ENCODE measurements at regions not wholly inside any gene's neighbourhood (a gene's known extent, or its start where the extent isn't known, plus 50 kb on each side); places are given as distances from the start of the nearest gene placed in this dataset.
"Not testable (repeated sequence)": the region's sequence is repeated elsewhere in the genome, so short reads cannot be mapped to it uniquely, and the experiment has no call there.

DNA sequence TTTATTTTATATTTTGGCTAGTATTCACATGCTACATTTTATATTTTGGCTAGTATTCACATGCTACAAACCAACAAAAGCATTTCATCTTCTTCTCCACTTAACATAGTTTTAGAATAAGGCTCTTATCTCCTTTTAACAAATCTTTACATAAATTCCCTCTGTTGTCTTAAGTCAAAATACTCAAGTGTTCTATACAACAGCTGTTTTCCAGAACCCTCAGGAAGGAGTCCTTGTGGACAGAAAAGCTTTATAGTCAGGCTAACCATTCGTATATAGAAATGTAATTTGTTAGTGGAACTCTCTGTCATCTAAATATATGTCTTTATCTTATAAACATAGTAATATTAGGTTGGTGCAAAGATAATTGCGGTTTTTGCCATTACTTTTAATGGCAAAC is 191.0 kb upstream of the FLRT2 start:
- no peak for FAIRE-seq
- TF ChIP-seq PAX5 (IDR thresholded peaks at IDR 0.05; ENCODE audit: insufficient read depth, low read length, severe bottlenecking) = no peak
- no peak for TF ChIP-seq SPI1 (IDR thresholded peaks at IDR 0.05; ENCODE audit: low read depth, low read length)
- TF ChIP-seq POU2F2 (IDR thresholded peaks at IDR 0.05; ENCODE audit: low read depth, low read length) = no peak
- TF ChIP-seq POLR2A (IDR thresholded peaks at IDR 0.05; ENCODE audit: low read depth, low read length) = no peak
- DNase-seq (ENCODE audit: insufficient read length, low spot score) = no peak

DNA sequence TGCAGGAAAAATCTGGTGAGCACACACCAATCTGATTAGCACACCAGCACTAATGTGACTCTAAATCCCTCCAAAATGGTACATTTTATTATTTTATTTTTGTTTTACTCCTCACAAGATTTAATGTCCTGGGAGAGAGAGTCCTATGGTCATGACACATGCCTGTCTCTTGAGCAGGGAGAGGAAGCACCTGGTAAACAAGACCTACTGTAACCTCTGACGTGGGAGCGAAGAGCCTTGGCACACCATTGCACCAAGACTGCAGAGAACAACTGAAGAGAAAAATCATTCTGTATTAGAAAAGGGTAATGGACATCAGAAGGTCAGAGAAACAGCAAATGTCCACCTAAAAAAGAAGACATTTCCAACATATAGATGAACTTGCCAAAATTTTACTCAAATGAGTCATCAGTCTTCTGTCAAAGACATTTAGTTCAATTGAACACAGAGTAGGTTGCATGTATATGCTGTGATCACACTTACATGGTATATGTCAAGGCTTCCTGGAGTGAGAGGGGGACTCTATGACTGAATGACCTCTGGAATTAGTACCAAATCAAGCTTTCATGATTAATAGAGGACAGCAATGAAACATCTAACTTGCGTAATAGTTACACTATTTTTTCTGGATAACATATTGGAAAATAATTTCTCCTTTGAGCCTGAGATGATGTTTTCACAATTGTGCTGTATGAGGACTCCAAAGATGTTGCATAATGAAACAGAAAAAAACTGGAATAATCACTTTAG is 186.9 kb upstream of the FLRT2 start:
- DNase-seq (ENCODE audit: insufficient read length, low spot score) (no peak), FAIRE-seq (no peak)
- no peak for TF ChIP-seq POLR2AphosphoS5 (IDR thresholded peaks at IDR 0.05; ENCODE audit: low read depth, low read length)
- no peak for TF ChIP-seq TAF1 (IDR thresholded peaks at IDR 0.05; ENCODE audit: low read depth, low read length)
- TF ChIP-seq PAX5 (IDR thresholded peaks at IDR 0.05; ENCODE audit: insufficient read depth, low read length, severe bottlenecking) = no peak
- TF ChIP-seq POU2F2 (IDR thresholded peaks at IDR 0.05; ENCODE audit: low read depth, low read length) = no peak
- no peak for TF ChIP-seq POLR2A (IDR thresholded peaks at IDR 0.05; ENCODE audit: low read depth, low read length)
- no peak for TF ChIP-seq SPI1 (IDR thresholded peaks at IDR 0.05; ENCODE audit: low read depth, low read length)

DNA sequence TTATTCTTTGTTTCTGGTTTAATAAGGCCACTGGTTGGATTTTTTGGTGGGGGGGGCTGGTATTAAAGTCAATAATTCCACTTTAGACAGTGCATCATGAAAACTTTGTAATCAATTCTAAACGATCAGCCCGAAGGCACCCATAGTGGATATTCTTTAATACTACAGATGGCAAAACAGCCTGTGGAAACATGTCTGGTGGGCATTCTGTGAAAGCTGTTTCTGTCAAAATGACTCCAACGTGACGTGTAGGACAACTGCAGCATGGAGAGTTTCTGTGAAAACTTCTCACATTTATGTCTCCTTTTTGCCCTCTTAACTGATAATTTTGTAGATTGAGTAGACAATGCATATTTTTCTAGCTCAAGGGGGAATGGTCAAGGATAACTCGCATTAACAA is 185.8 kb upstream of the FLRT2 start:
- DNase-seq (ENCODE audit: insufficient read length, low spot score) (no peak), FAIRE-seq (no peak)
- TF ChIP-seq SPI1 (IDR thresholded peaks at IDR 0.05; ENCODE audit: low read depth, low read length) (no peak), POLR2AphosphoS5 (IDR thresholded peaks at IDR 0.05; ENCODE audit: low read depth, low read length) (no peak), POU2F2 (IDR thresholded peaks at IDR 0.05; ENCODE audit: low read depth, low read length) (no peak), PAX5 (IDR thresholded peaks at IDR 0.05; ENCODE audit: insufficient read depth, low read length, severe bottlenecking) (no peak), TAF1 (IDR thresholded peaks at IDR 0.05; ENCODE audit: low read depth, low read length) (no peak), POLR2A (IDR thresholded peaks at IDR 0.05; ENCODE audit: low read depth, low read length) (no peak)

DNA sequence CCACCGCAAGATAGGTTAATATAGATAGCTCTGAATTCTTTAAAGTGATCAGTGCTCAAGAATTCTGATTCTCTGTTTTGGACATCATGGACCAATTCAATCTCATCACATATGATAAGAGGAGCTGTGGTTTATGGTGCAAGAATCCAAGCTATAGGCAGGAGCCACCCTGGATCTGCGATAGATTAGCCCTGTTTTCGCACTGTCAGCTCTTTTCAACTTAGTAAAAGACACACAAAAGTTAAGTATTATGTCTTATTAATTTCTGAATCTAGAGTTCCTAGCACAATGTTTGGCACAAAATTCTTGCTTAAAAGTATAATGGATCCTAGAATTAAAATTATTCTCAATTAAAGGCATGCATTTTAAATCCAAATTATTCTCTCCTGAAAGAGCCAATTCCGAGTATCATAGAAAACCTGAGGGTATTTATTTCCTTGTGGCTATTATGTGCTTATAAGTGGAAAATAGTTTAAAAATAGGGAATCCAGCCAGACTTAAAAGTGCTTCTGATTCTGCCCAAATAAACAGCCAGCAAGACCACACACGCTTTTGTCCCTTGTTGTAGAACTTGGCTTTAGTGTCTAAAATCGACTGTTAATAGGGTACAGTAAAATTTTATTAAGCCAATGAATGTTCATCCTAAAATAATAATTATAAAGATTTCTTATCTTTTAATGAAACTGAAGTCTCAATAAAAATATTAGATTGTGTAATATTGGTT is 184.9 kb upstream of the FLRT2 start:
- TF ChIP-seq POLR2AphosphoS5 (IDR thresholded peaks at IDR 0.05; ENCODE audit: low read depth, low read length) (no peak), TAF1 (IDR thresholded peaks at IDR 0.05; ENCODE audit: low read depth, low read length) (no peak), SPI1 (IDR thresholded peaks at IDR 0.05; ENCODE audit: low read depth, low read length) (no peak), POLR2A (IDR thresholded peaks at IDR 0.05; ENCODE audit: low read depth, low read length) (no peak), PAX5 (IDR thresholded peaks at IDR 0.05; ENCODE audit: insufficient read depth, low read length, severe bottlenecking) (no peak), POU2F2 (IDR thresholded peaks at IDR 0.05; ENCODE audit: low read depth, low read length) (no peak)
- DNase-seq (ENCODE audit: insufficient read length, low spot score) (no peak), FAIRE-seq (no peak)

DNA sequence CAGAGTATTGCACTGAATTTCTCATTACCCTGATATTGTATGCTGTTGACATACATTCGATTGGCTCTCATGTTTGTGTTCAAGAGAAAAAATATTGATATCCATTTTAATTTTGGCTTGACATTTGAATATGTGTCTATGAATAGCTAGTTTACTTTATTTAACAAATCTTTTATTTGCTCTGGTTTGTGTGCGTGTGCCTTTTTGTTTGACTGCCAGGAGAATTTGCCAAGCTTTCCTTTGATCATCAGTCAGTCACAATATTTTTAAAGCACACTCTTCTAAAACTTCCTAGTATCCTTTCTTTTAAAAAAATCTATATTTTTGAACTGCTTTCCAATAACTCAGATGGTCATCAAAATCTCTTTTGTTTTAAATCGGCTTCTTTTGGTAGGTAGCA is 179.3 kb upstream of the FLRT2 start:
- DNase-seq (ENCODE audit: insufficient read length, low spot score) (no peak), FAIRE-seq (no peak)
- TF ChIP-seq POLR2A (IDR thresholded peaks at IDR 0.05; ENCODE audit: low read depth, low read length) (no peak), SPI1 (IDR thresholded peaks at IDR 0.05; ENCODE audit: low read depth, low read length) (no peak), PAX5 (IDR thresholded peaks at IDR 0.05; ENCODE audit: insufficient read depth, low read length, severe bottlenecking) (no peak), POLR2AphosphoS5 (IDR thresholded peaks at IDR 0.05; ENCODE audit: low read depth, low read length) (no peak), TAF1 (IDR thresholded peaks at IDR 0.05; ENCODE audit: low read depth, low read length) (no peak), POU2F2 (IDR thresholded peaks at IDR 0.05; ENCODE audit: low read depth, low read length) (no peak)

DNA sequence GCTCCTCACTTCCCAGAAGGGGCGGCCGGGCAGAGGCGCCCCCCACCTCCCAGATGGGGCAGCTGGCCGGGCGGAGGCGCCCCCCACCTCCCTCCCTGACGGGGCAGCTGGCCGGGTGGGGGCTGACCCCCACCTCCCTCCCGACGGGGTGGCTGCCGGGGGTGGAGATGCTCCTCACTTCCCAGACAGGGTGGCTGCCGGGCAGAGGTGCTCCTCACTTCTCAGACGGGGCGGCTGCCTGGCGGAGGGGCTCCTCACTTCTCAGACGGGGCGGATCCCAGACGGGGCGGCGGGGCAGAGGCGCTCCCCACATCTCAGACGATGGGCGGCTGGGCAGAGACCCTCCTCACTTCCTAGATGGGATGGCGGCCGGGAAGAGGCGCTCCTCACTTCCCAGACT is 177.4 kb upstream of the FLRT2 start:
- FAIRE-seq; DNase-seq (ENCODE audit: insufficient read length, low spot score): not testable (repeated sequence)

DNA sequence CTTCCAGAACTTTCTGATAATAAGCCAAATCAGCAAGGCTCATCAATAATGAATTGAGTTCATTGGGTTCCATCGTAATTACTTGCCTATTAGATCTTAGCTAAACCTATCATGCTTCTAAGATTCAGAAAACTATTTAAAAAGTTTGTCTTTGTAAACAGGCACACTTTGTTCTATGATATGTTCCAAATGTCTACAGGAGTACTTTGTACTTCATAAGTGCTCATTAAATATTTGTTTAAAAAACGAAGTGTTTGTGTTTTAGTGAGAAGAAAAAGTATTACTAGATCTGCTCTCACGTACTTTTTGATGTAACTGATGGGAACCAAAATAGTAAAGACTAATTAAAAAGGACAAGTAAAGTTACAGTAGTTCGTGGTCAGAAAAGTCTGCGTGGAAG is 172.8 kb upstream of the FLRT2 start:
- FAIRE-seq = no peak
- TF ChIP-seq POU2F2 (IDR thresholded peaks at IDR 0.05; ENCODE audit: low read depth, low read length) (no peak), POLR2A (IDR thresholded peaks at IDR 0.05; ENCODE audit: low read depth, low read length) (no peak), TAF1 (IDR thresholded peaks at IDR 0.05; ENCODE audit: low read depth, low read length) (no peak), PAX5 (IDR thresholded peaks at IDR 0.05; ENCODE audit: insufficient read depth, low read length, severe bottlenecking) (no peak), SPI1 (IDR thresholded peaks at IDR 0.05; ENCODE audit: low read depth, low read length) (no peak), POLR2AphosphoS5 (IDR thresholded peaks at IDR 0.05; ENCODE audit: low read depth, low read length) (no peak)
- no peak for DNase-seq (ENCODE audit: insufficient read length, low spot score)

DNA sequence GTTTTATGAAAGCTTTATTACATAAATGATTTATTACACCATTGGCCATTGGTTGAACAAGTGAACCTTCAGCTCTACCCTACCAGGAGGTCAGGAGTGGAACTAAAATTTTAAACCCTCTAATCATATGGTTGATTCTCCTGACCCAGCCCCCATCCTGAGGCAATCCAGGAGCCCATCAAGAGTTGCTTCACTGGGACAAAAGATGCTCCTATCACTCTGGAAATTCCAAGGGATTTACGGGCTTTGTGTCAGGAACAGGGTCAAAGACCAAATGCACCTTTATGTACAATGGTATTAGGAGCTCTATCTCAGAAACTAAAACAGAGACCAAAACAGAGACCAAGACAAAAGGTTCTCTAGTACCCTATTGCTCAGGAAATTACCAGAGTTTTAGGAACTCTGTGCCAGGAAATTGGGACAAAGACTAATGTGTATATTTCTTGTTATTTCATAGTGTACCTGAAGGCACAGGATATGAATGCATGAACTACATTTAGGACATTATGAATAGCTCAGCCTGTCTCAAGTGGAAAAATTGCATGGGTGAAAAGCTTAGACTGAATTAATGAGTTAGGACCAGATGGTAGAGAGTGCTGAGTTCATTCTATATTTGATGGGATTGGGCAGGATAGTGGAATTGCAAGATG is 171.7 kb upstream of the FLRT2 start:
- no peak for FAIRE-seq
- TF ChIP-seq SPI1 (IDR thresholded peaks at IDR 0.05; ENCODE audit: low read depth, low read length) = no peak
- no peak for TF ChIP-seq POLR2A (IDR thresholded peaks at IDR 0.05; ENCODE audit: low read depth, low read length)
- no peak for TF ChIP-seq POLR2AphosphoS5 (IDR thresholded peaks at IDR 0.05; ENCODE audit: low read depth, low read length)
- no peak for TF ChIP-seq TAF1 (IDR thresholded peaks at IDR 0.05; ENCODE audit: low read depth, low read length)
- no peak for TF ChIP-seq PAX5 (IDR thresholded peaks at IDR 0.05; ENCODE audit: insufficient read depth, low read length, severe bottlenecking)
- TF ChIP-seq POU2F2 (IDR thresholded peaks at IDR 0.05; ENCODE audit: low read depth, low read length) = no peak

DNA sequence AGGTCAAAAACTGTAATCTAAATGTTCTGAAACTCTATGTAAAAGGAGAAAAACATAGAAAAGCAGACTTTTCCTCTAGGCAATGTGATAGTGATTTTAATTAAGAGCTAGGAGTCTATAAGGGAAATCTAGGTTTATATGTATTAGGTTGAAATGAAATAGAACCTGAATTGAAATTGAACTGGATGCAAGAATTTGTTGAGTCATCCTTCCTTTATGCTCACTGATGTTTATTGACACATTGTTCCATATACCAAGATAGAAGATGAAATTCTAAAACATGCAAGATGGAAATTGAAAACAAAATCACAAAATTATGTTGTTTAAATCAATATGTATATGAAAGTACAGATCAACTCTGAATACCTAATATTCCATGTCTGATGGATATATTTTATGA is 170.4 kb upstream of the FLRT2 start:
- TF ChIP-seq POLR2AphosphoS5 (IDR thresholded peaks at IDR 0.05; ENCODE audit: low read depth, low read length) (no peak), POLR2A (IDR thresholded peaks at IDR 0.05; ENCODE audit: low read depth, low read length) (no peak), POU2F2 (IDR thresholded peaks at IDR 0.05; ENCODE audit: low read depth, low read length) (no peak), SPI1 (IDR thresholded peaks at IDR 0.05; ENCODE audit: low read depth, low read length) (no peak), PAX5 (IDR thresholded peaks at IDR 0.05; ENCODE audit: insufficient read depth, low read length, severe bottlenecking) (no peak), TAF1 (IDR thresholded peaks at IDR 0.05; ENCODE audit: low read depth, low read length) (no peak)
- no peak for FAIRE-seq
- DNase-seq (ENCODE audit: insufficient read length, low spot score) = no peak

More for the DNA sequence above, 171.7 kb upstream of the FLRT2 start:
- no peak for DNase-seq (ENCODE audit: insufficient read length, low spot score)

Measured in GM12891 (cell line).